ENCODE measurements at regions not wholly inside any gene's neighbourhood (a gene's known extent, or its start where the extent isn't known, plus 50 kb on each side); places are given as distances from the start of the nearest gene placed in this dataset.

GRCh38 chr6:19268718-19269117, 568.5 kb upstream of the ID4 start:
- H3K36me3 ChIP-seq (ENCODE audit: control insufficient read depth, insufficient read depth, low read length) = no peaks in the 10 kb centered on the region
- H3K27me3 ChIP-seq (replicated peaks; ENCODE audit: control insufficient read depth, insufficient read depth, low read length, poor library complexity, severe bottlenecking) = no peaks in the 10 kb centered on the region
- no peak overlapping the region for H3K27ac ChIP-seq (ENCODE audit: insufficient read depth, low read length, poor library complexity, severe bottlenecking)
- no peaks in the 10 kb centered on the region for H3K9me3 ChIP-seq (ENCODE audit: control insufficient read depth, low read length)
- H3K4me1 ChIP-seq (ENCODE audit: control insufficient read depth, insufficient read depth, low read length, poor library complexity, severe bottlenecking) = no peaks in the 10 kb centered on the region
- no peak for DNase-seq
- H3K4me3 ChIP-seq (ENCODE audit: insufficient read depth, low read depth, low read length, poor library complexity, severe bottlenecking) = no peak overlapping the region

- H3K4me3 ChIP-seq (ENCODE audit: insufficient read depth, low read depth, low read length, poor library complexity, severe bottlenecking) = no peak overlapping the region
- no peaks in the 10 kb centered on the region for H3K27me3 ChIP-seq (replicated peaks; ENCODE audit: control insufficient read depth, insufficient read depth, low read length, poor library complexity, severe bottlenecking)
- H3K36me3 ChIP-seq (ENCODE audit: control insufficient read depth, insufficient read depth, low read length) = no peaks in the 10 kb centered on the region
- H3K9me3 ChIP-seq (ENCODE audit: control insufficient read depth, low read length) = no peaks in the 10 kb centered on the region
- no peak overlapping the region for H3K27ac ChIP-seq (ENCODE audit: insufficient read depth, low read length, poor library complexity, severe bottlenecking)
- no peak for DNase-seq
- H3K4me1 ChIP-seq (ENCODE audit: control insufficient read depth, insufficient read depth, low read length, poor library complexity, severe bottlenecking) = no peaks in the 10 kb centered on the region
Measured at GRCh38 chr6:19269341-19269898, 567.8 kb upstream of the ID4 start.

- Histone ChIP-seq H3K9me3 (ENCODE audit: control insufficient read depth, low read length) (no peaks in the 10 kb centered on the region), H3K27ac (ENCODE audit: insufficient read depth, low read length, poor library complexity, severe bottlenecking) (no peak overlapping the region), H3K4me3 (ENCODE audit: insufficient read depth, low read depth, low read length, poor library complexity, severe bottlenecking) (no peak overlapping the region), H3K36me3 (ENCODE audit: control insufficient read depth, insufficient read depth, low read length) (no peaks in the 10 kb centered on the region), H3K27me3 (replicated peaks; ENCODE audit: control insufficient read depth, insufficient read depth, low read length, poor library complexity, severe bottlenecking) (no peaks in the 10 kb centered on the region), H3K4me1 (ENCODE audit: control insufficient read depth, insufficient read depth, low read length, poor library complexity, severe bottlenecking) (no peaks in the 10 kb centered on the region)
- DNase-seq = no peak
Measured at GRCh38 chr6:19270616-19271015, 566.6 kb upstream of the ID4 start.

- Histone ChIP-seq H3K4me1 (ENCODE audit: control insufficient read depth, insufficient read depth, low read length, poor library complexity, severe bottlenecking) (no peaks in the 10 kb centered on the region), H3K27me3 (replicated peaks; ENCODE audit: control insufficient read depth, insufficient read depth, low read length, poor library complexity, severe bottlenecking) (no peaks in the 10 kb centered on the region), H3K9me3 (ENCODE audit: control insufficient read depth, low read length) (no peaks in the 10 kb centered on the region), H3K4me3 (ENCODE audit: insufficient read depth, low read depth, low read length, poor library complexity, severe bottlenecking) (no peak overlapping the region), H3K27ac (ENCODE audit: insufficient read depth, low read length, poor library complexity, severe bottlenecking) (no peak overlapping the region), H3K36me3 (ENCODE audit: control insufficient read depth, insufficient read depth, low read length) (no peaks in the 10 kb centered on the region)
- no peak for DNase-seq
Measured at GRCh38 chr6:19279273-19279684, 557.9 kb upstream of the ID4 start.

GRCh38 chr6:19287928-19288327, 549.2 kb upstream of the ID4 start:
- no peaks in the 10 kb centered on the region for H3K27me3 ChIP-seq (replicated peaks; ENCODE audit: control insufficient read depth, insufficient read depth, low read length, poor library complexity, severe bottlenecking)
- H3K36me3 ChIP-seq (ENCODE audit: control insufficient read depth, insufficient read depth, low read length) = no peaks in the 10 kb centered on the region
- H3K9me3 ChIP-seq (ENCODE audit: control insufficient read depth, low read length) = no peaks in the 10 kb centered on the region
- H3K27ac ChIP-seq (ENCODE audit: insufficient read depth, low read length, poor library complexity, severe bottlenecking) = no peak overlapping the region
- H3K4me1 ChIP-seq (ENCODE audit: control insufficient read depth, insufficient read depth, low read length, poor library complexity, severe bottlenecking) = no peaks in the 10 kb centered on the region
- H3K4me3 ChIP-seq (ENCODE audit: insufficient read depth, low read depth, low read length, poor library complexity, severe bottlenecking) = no peak overlapping the region
- no peak for DNase-seq

GRCh38 chr6:19289457-19289856, 547.7 kb upstream of the ID4 start:
- Histone ChIP-seq H3K36me3 (ENCODE audit: control insufficient read depth, insufficient read depth, low read length) (no peaks in the 10 kb centered on the region), H3K27me3 (replicated peaks; ENCODE audit: control insufficient read depth, insufficient read depth, low read length, poor library complexity, severe bottlenecking) (no peaks in the 10 kb centered on the region), H3K4me3 (ENCODE audit: insufficient read depth, low read depth, low read length, poor library complexity, severe bottlenecking) (no peak overlapping the region), H3K27ac (ENCODE audit: insufficient read depth, low read length, poor library complexity, severe bottlenecking) (no peak overlapping the region), H3K4me1 (ENCODE audit: control insufficient read depth, insufficient read depth, low read length, poor library complexity, severe bottlenecking) (no peaks in the 10 kb centered on the region), H3K9me3 (ENCODE audit: control insufficient read depth, low read length) (no peaks in the 10 kb centered on the region)
- no peak for DNase-seq

GRCh38 chr6:19297880-19298279, 539.3 kb upstream of the ID4 start:
- Histone ChIP-seq H3K4me3 (ENCODE audit: insufficient read depth, low read depth, low read length, poor library complexity, severe bottlenecking) (no peak overlapping the region), H3K36me3 (ENCODE audit: control insufficient read depth, insufficient read depth, low read length) (no peaks in the 10 kb centered on the region), H3K27me3 (replicated peaks; ENCODE audit: control insufficient read depth, insufficient read depth, low read length, poor library complexity, severe bottlenecking) (no peaks in the 10 kb centered on the region), H3K27ac (ENCODE audit: insufficient read depth, low read length, poor library complexity, severe bottlenecking) (no peak overlapping the region), H3K4me1 (ENCODE audit: control insufficient read depth, insufficient read depth, low read length, poor library complexity, severe bottlenecking) (no peaks in the 10 kb centered on the region), H3K9me3 (ENCODE audit: control insufficient read depth, low read length) (no peaks in the 10 kb centered on the region)
- no peak for DNase-seq

- Histone ChIP-seq H3K9me3 (ENCODE audit: control insufficient read depth, low read length) (no peaks in the 10 kb centered on the region), H3K4me3 (ENCODE audit: insufficient read depth, low read depth, low read length, poor library complexity, severe bottlenecking) (no peak overlapping the region), H3K4me1 (ENCODE audit: control insufficient read depth, insufficient read depth, low read length, poor library complexity, severe bottlenecking) (no peaks in the 10 kb centered on the region), H3K27ac (ENCODE audit: insufficient read depth, low read length, poor library complexity, severe bottlenecking) (no peak overlapping the region), H3K36me3 (ENCODE audit: control insufficient read depth, insufficient read depth, low read length) (no peaks in the 10 kb centered on the region), H3K27me3 (replicated peaks; ENCODE audit: control insufficient read depth, insufficient read depth, low read length, poor library complexity, severe bottlenecking) (no peaks in the 10 kb centered on the region)
- DNase-seq = no peak
Measured at GRCh38 chr6:19298421-19298820, 538.7 kb upstream of the ID4 start.

- Histone ChIP-seq H3K4me1 (ENCODE audit: control insufficient read depth, insufficient read depth, low read length, poor library complexity, severe bottlenecking) (no peaks in the 10 kb centered on the region), H3K36me3 (ENCODE audit: control insufficient read depth, insufficient read depth, low read length) (no peaks in the 10 kb centered on the region), H3K9me3 (ENCODE audit: control insufficient read depth, low read length) (no peaks in the 10 kb centered on the region), H3K27ac (ENCODE audit: insufficient read depth, low read length, poor library complexity, severe bottlenecking) (no peak overlapping the region), H3K4me3 (ENCODE audit: insufficient read depth, low read depth, low read length, poor library complexity, severe bottlenecking) (no peak overlapping the region), H3K27me3 (replicated peaks; ENCODE audit: control insufficient read depth, insufficient read depth, low read length, poor library complexity, severe bottlenecking) (no peaks in the 10 kb centered on the region)
- DNase-seq = no peak
Measured at GRCh38 chr6:19299129-19299528, 538.0 kb upstream of the ID4 start.

- H3K27me3 ChIP-seq (replicated peaks; ENCODE audit: control insufficient read depth, insufficient read depth, low read length, poor library complexity, severe bottlenecking) = no peaks in the 10 kb centered on the region
- no peaks in the 10 kb centered on the region for H3K9me3 ChIP-seq (ENCODE audit: control insufficient read depth, low read length)
- H3K36me3 ChIP-seq (ENCODE audit: control insufficient read depth, insufficient read depth, low read length) = no peaks in the 10 kb centered on the region
- H3K4me3 ChIP-seq (ENCODE audit: insufficient read depth, low read depth, low read length, poor library complexity, severe bottlenecking) = no peak overlapping the region
- DNase-seq = no peak
- no peaks in the 10 kb centered on the region for H3K4me1 ChIP-seq (ENCODE audit: control insufficient read depth, insufficient read depth, low read length, poor library complexity, severe bottlenecking)
- H3K27ac ChIP-seq (ENCODE audit: insufficient read depth, low read length, poor library complexity, severe bottlenecking) = no peak overlapping the region
Measured at GRCh38 chr6:19301980-19302379, 535.2 kb upstream of the ID4 start.

GRCh38 chr6:19303383-19303782, 533.8 kb upstream of the ID4 start:
- no peaks in the 10 kb centered on the region for H3K27me3 ChIP-seq (replicated peaks; ENCODE audit: control insufficient read depth, insufficient read depth, low read length, poor library complexity, severe bottlenecking)
- no peaks in the 10 kb centered on the region for H3K36me3 ChIP-seq (ENCODE audit: control insufficient read depth, insufficient read depth, low read length)
- H3K4me3 ChIP-seq (ENCODE audit: insufficient read depth, low read depth, low read length, poor library complexity, severe bottlenecking) = no peak overlapping the region
- no peaks in the 10 kb centered on the region for H3K9me3 ChIP-seq (ENCODE audit: control insufficient read depth, low read length)
- H3K27ac ChIP-seq (ENCODE audit: insufficient read depth, low read length, poor library complexity, severe bottlenecking) = no peak overlapping the region
- H3K4me1 ChIP-seq (ENCODE audit: control insufficient read depth, insufficient read depth, low read length, poor library complexity, severe bottlenecking) = no peaks in the 10 kb centered on the region
- DNase-seq = no peak
